ENCODE measurements at regions not wholly inside any gene's neighbourhood (a gene's known extent, or its start where the extent isn't known, plus 50 kb on each side); places are given as distances from the start of the nearest gene placed in this dataset.

GRCh38 chr2:19536136-19536535 is 177.7 kb upstream of the OSR1 start:
- TF ChIP-seq EZH2 (IDR thresholded peaks at IDR 0.05; ENCODE audit: insufficient read depth, poor library complexity, severe bottlenecking) (no peak), EZH2phosphoT487 (IDR thresholded peaks at IDR 0.05; ENCODE audit: insufficient read depth, low read depth) (no peak)
